ENCODE measurements at regions not wholly inside any gene's neighbourhood (a gene's known extent, or its start where the extent isn't known, plus 50 kb on each side); places are given as distances from the start of the nearest gene placed in this dataset.

GRCh38 chr5:86786955-86787354, 169.2 kb downstream of the COX7C start:
- no peak for DNase-seq

- no peak for DNase-seq
Observed at GRCh38 chr5:86795659-86796058, 177.9 kb downstream of the COX7C start.

GRCh38 chr5:86797677-86798076, 179.9 kb downstream of the COX7C start:
- DNase-seq, result no peak

GRCh38 chr5:86806206-86806605, 188.5 kb downstream of the COX7C start:
- DNase-seq, result no peak

DNA sequence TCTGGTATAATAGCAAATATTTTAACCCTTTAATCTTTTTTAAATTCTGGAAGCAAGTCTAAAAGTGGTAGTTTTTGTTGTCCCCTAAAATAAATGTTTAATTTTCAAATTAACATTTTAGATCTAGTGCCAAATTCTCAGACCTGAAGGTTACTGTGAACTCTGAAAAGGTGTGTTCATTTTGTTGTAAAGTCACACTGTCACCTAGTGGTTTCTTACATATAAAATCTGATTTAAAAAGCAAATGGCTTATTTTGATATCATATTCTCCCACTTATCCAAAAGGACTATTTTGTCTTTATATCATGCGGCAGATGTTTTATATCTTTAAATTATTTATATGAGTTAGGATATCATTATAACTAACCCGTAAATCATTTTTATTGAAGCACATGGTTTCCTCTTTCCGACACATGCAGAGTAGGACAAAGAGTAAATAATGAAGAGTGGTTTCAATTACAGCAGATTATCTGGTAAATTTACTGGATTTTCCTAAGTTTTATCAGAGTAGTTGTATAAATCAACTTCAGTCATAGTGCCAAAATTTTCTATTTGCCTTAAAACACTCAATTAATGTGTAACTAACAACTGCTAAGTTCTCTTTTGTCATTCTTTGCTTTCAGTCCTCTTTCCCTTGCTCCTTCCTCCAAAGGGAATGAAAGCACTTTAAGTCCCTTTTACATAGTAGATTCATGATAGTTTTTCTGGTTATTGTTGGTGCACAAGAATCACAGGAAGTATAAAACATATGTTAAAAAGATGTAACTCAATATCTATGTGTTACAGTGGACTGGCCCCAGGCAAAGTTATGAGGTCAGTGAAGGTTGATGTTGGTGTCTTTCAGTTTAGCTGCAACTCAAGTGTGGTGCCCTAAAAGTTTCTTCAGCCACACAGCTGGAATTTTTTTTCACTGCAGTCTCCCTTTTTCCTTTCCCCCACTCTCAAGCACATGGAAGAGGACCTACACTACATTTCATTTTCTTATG, 189.6 kb downstream of the COX7C start:
- no peak for DNase-seq

DNA sequence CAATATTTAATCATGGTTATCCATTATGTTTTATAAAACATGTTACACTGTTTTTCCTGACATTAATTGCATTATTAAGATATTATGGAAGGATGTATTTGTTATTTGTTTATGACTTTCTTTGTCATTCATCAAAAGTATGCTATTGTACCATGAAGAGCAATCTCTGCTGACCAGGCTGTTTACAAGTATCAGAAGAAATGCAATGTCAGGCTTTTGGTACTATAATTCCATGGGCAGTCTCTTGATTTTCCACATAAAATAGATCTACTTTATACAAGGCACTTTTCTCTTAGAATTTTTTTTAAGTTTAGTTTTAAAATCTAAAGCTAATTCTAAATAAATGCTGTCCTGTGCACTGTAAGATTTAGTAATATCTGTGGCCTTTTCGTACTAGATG, 196.6 kb downstream of the COX7C start:
- DNase-seq, result no peak

DNA sequence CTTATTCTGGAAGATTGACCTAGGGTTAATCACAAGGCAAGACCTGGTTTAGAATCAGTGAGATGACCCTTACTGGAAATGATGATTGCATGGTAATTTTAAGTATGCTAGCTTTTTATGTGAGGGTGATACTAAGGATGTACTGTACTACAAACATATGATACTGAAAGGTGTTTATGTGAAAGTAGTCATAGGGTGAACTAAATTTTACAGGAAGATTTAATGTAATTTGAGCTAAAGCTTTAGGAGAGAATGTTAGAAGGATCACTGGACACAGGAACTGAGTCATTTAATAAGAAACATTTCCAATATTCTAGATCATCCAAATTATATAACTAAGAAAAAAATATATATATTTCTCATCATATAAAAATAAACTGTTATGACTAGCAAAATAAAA, 197.2 kb downstream of the COX7C start:
- DNase-seq, result no peak

DNA sequence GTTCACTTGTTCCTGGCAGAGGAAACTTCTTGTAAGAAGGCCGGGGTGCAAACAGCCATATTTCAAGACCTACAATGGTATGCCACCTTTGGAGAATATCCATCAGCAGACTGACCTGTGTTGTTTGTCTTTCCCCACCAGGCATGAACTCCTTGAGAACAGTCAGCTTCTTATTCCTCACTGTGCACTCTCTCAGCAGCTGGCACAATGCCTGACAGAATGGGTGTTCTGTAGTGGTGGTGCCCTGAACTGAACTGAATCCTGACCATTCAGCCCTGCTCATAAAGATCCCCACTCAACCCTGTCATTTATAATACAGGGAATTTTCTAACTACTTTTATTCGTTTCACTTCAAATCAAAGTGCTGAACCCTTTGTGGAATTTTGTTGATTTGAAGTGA, 206.9 kb downstream of the COX7C start:
- no peak for DNase-seq

DNA sequence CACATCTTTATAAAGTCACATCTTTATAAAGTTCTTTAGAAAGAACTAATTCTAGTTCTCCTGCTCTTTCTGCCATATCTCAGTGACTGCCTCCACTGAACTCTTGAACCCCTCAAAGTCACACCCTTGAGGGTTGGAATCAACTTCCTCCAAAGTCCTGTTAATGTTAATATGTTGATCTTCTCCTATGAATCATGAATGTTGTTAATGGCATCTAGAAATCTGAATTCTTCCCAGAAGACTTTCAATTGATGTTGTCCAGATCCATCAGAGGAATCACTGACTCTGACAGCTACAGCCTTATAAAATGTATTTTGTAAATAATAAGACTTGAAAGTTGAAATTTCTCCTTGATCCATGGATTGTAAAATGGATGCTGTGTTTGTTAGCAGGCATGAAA, 213.4 kb downstream of the COX7C start:
- DNase-seq, result no peak

GRCh38 chr5:86833868-86834267, 216.1 kb downstream of the COX7C start:
- DNase-seq, result no peak

GRCh38 chr5:86837610-86838009, 219.9 kb downstream of the COX7C start:
- no peak for DNase-seq

GRCh38 chr5:86838083-86838482, 220.3 kb downstream of the COX7C start:
- no peak for DNase-seq

DNA sequence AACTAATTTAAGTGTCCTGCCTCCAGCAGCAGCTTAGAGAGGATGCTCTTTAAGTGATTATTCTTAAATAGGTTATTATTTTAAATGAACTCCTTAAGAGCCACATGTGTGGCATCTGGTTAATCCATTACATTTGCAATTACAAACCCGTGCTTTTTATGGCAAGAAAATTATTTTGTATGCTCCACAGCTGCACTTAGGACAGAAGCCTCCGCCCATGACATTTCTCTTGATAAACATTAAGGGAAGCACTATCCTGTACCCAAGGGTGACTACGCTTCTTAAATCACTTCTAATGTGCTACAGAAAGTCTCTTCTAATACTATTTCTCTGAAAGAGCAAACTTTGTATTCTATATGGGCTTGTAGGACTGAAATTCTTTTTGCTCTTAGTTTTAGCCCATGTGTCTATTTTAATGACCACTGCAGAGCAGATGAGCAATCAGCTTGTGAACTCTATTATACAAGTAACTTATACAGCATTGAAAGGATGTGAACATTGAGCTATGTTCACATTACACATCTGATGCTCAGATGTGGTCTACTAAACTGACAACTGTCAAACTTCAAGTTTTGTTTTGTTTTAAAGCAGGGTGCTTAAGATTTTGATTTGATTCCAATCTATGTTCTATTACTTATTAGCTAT, 223.4 kb downstream of the COX7C start:
- DNase-seq, result no peak

- no peak for DNase-seq
Observed at GRCh38 chr5:86858442-86858841, 240.7 kb downstream of the COX7C start.

DNA sequence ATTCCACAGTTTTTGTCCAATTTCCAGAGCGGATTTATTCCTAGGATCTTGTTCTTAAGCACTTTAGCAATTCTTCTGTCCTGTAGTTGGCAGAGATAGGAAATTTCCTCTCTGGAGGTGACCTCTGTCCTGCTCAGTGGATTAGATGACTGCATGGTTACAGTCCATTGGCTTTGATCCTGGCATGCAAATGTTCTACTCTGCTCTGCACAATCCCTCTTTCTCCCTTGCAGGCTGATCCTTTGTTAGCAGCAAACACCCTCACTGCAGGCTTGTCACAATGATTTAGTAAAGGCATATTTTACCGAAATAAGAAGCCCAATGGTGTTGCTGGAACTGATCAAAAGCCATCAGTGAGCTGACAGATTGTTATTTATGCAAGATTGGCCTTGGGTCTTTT, 243.8 kb downstream of the COX7C start:
- no peak for DNase-seq

DNA sequence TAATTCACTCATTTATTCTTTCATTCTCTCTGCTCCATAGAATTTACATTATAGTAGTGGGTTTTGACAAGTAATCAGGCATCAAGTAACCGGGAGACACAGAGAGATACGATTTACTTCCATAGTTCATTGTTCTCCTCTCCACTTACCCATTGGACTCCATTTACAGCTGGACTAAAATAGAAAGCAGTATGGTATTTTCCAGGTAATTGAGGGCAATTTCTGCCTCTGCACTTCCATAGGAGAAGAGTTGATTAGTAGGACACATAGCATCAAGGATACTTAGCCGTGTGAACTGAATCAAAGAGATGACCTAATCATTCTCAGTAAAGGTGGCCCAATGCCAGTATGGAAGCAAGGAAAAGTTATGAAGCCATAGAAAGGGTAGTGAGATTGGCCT, 244.4 kb downstream of the COX7C start:
- DNase-seq, result no peak

DNA sequence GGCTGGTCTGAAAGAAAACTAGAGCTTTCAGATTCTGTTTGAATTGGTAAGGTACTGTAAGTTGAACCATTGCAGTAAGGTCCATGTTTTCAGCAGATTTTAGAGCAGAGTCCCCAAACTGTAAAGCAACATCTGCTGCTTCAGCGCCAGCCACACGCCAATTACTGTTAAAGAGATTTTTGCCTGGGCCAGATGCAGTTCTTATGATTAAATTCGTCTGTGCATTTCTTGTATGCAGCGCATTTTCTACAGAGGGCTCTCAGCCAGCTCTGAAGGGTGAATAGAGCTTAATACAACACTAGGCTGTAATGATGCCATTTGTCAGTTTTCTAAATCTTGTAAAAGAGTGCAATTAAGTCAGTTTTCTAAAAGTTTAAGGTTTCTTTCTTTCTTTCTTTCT, 246.3 kb downstream of the COX7C start:
- DNase-seq, result no peak

DNA sequence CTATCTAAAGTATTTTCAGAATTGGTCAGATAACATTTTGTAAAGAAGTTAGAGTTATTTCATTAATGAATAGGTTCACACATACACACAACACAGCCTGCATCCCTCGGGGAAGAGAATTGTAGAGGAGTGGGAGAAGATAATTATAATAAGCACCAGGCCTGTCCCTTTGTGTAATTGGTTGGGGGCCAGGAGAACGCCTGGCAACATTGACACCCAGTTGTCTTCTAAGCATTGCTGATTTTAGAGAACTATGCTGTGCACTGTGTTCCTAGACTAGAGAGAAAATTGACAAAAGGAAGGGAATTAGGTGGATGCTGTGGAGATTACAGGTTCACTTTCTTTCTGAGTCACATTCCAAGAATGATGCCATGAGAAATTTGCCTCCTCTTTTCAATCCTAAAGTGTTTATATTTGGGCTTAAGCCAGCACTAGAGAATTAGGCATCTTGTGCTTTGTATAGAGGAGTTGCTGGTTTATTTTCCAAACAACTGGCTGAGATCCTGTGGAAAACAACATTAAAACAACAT, 247.6 kb downstream of the COX7C start:
- no peak for DNase-seq

DNA sequence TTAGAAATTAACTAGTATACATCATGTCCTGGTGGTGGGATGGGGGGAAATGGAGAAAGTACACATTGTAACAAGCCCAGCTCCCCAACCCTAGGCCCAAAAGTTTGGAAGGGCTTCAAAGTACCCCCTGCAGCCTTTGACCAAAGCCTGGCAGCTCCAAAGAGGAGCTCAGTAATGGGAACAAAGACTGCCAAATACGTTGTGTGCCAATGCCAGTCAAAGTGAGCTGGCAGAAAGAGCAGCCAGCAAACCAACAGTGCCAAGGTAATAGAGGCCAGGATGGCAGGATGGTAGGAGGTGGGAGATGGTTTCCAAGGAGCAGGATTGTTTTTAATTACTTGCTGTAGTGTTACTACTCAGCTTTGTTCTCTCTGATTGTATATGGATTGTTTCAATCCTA, 248.3 kb downstream of the COX7C start:
- DNase-seq, result no peak

DNA sequence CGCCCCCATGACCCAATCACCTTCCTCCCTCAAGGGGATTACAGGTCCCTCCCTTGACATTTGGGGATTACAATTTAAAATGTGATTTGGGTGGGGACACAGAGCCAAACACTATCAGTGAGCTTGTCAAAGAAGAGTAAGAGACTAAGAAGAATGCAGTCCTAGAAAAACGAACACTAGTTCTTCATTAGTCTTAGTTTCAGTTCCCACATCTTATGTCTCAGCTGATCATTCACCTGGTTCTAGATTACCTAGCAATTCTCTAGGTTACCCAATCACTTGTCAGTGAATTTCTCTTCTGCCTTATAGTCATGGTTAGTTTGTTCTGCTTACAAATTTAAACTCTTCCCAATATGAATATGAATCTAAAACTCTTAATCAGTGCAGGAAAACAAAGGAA, 251.5 kb downstream of the COX7C start:
- no peak for DNase-seq

DNA sequence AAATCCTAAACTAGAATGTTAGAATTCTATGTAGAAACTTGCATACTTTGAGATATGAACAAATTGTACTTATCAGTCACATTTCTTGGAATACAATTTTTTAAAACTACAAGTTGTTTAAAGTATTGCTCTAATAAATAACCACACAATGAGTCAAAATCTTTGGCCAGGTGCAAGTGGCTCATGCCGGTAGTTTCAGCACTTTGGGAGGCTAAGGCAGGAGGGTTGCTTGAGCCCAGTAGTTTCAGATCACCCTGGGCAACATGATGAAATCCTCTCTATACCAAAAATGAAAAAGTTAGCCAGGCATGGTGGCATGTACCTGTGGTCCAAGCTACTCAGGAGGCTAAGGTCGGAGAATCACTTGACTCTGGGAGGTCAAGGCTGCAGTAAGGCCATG, 257.8 kb downstream of the COX7C start:
- DNase-seq, result no peak

DNA sequence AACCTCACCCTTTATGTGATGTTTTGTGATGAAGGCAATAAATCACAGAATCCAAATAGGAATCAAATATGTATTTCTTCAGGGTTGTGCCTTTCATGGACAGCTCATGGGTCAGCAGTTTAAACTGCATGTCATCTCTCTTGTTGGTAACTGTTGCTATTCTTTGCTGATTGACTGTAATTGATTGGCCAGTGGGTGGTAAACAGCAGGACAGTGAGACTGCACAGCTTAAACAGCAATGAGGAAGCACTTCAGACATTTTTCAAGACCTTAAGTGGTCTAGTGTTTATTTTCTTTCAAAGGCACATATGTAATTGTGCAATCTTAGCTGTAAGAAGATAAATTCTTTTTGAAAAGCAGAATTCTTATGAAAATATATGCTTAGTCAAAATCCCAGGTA, 260.5 kb downstream of the COX7C start:
- DNase-seq, result no peak

GRCh38 chr5:86879086-86879485, 261.3 kb downstream of the COX7C start:
- no peak for DNase-seq

DNA sequence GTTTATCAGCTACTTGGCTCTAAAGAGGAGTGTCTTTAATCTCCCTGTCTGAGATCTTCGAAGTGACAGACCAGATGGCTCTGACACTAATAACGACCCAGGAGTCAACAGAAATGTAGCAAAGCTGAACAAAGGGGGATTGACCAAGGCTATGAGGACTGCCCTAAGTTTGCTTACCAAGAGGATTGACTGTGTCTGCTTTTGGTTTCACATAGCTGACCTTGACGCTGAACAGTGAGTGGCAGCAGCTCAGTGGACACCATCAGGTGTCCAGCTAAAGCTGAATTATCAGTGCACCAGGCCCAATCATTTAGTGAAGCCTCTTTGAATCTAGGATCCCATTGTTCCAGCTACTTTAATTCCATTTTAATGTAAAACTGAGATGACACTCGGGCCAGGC, 262.6 kb downstream of the COX7C start:
- DNase-seq, result no peak

All from stimulated activated CD4-positive, alpha-beta T cell treated with anti-CD3 and anti-CD28 coated beads, Interleukin-2, amount 100 ng/mL, for 48 hours (primary cell).